Testis (tissue), 2 donors: ENCODE measurements at regions not wholly inside any gene's neighbourhood (a gene's known extent, or its start where the extent isn't known, plus 50 kb on each side); places are given as distances from the start of the nearest gene placed in this dataset.
A peak's percentile ranks its signal among the peaks of the same experiment; 100 is the strongest.

ENCODE experiments used
- DNase-seq: peaks from one replicate; pipeline ENCODE4 v3.0.0-alpha.2; 2019
- H3K27ac ChIP-seq, 2 donors: fragments of 200-600 bp; sonication (generic); one replicate each; pipeline ENCODE4 v1.5.1; 2019
- H3K27me3 ChIP-seq: fragments of 200-600 bp; sonication (generic); one replicate; pipeline ENCODE4 v1.5.1; 2019
- H3K36me3 ChIP-seq: fragments of 200-600 bp; sonication (generic); one replicate; pipeline ENCODE4 v1.5.1; 2017; ENCODE audit warnings: low read depth; ENCODE audit errors: missing control alignments
- H3K4me1 ChIP-seq: fragments of 200-600 bp; sonication (generic); one replicate; pipeline ENCODE4 v1.5.1; 2019
- H3K4me3 ChIP-seq, 2 donors: fragments of 200-600 bp; sonication (generic); one replicate each; pipeline ENCODE4 v1.5.1; 2017 to 2019
- H3K9me3 ChIP-seq: fragments of 200-600 bp; sonication (generic); one replicate; pipeline ENCODE4 v1.5.1; 2017
- POLR2A ChIP-seq: fragments of 450-650 bp; IDR thresholded peaks from one replicate; pipeline ENCODE4 v1.6.1; 2017; ENCODE audit warnings: antibody characterized with exemption, mild to moderate bottlenecking, moderate library complexity
- WGBS, 2 donors: methylation state at CpG; one replicate each; pipeline ENCODE4 v1.1.5; 2018; 5-methylcytosine and 5-hydroxymethylcytosine counted together
- intact Hi-C: fragments of 100-400 bp; cut with DNase I; formaldehyde crosslinking; loops from one replicate; pipeline ENCODE4 v1.15.1; 2023; ENCODE audit warnings: low total_unique reads
- TF ChIP-seq, protein P1 (sequence below), 3 experiments: fragments of 450-650 bp in 2 of 3; fragments of 200-600 bp in 1 of 3; sonication (generic) in 1 of 3; IDR thresholded peaks; one replicate each; pipeline ENCODE4 v1.5.1; 2016 to 2019; ENCODE audit warnings: antibody characterized with exemption in 3 of 3, mild to moderate bottlenecking in 2 of 3, moderate library complexity in 1 of 3

DNA sequence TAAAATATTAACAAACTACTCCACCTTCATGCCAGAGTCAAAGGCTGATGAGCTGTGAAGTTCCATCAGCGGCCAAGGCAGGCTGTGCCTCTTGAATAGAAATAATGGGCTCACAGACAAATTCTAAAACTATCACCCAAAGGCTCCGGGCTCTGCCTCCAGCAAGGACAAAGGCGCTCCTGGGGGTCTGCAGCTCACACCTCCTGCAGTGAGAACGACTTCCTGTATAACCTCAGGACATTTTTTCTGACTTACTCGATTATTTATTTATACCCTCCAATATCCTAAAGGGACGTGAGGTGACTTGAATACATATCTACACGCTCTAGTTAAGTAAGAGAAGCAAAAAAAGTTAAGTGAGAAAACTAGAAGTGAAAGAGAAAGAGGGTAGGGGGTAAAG, 500.7 kb downstream of the CCSER2 start:
- Histone ChIP-seq H3K9me3 (no peaks in the 10 kb centered on the region), H3K4me1 (no peaks in the 10 kb centered on the region), H3K27ac (no peak overlapping the region), H3K36me3 (no peaks in the 10 kb centered on the region), H3K4me3 (no peak overlapping the region), H3K27me3 (no peaks in the 10 kb centered on the region)
- intact Hi-C loops = no loop called here
- DNase-seq = no peak
- WGBS, 2 donors = 78 to 84% methylated on average over 7 of the region's 7 CpGs
- TF ChIP-seq POLR2A = no peak
- TF ChIP-seq, protein P1, sequence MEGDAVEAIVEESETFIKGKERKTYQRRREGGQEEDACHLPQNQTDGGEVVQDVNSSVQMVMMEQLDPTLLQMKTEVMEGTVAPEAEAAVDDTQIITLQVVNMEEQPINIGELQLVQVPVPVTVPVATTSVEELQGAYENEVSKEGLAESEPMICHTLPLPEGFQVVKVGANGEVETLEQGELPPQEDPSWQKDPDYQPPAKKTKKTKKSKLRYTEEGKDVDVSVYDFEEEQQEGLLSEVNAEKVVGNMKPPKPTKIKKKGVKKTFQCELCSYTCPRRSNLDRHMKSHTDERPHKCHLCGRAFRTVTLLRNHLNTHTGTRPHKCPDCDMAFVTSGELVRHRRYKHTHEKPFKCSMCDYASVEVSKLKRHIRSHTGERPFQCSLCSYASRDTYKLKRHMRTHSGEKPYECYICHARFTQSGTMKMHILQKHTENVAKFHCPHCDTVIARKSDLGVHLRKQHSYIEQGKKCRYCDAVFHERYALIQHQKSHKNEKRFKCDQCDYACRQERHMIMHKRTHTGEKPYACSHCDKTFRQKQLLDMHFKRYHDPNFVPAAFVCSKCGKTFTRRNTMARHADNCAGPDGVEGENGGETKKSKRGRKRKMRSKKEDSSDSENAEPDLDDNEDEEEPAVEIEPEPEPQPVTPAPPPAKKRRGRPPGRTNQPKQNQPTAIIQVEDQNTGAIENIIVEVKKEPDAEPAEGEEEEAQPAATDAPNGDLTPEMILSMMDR (IDR thresholded peaks at IDR 0.05) = no peak

DNA sequence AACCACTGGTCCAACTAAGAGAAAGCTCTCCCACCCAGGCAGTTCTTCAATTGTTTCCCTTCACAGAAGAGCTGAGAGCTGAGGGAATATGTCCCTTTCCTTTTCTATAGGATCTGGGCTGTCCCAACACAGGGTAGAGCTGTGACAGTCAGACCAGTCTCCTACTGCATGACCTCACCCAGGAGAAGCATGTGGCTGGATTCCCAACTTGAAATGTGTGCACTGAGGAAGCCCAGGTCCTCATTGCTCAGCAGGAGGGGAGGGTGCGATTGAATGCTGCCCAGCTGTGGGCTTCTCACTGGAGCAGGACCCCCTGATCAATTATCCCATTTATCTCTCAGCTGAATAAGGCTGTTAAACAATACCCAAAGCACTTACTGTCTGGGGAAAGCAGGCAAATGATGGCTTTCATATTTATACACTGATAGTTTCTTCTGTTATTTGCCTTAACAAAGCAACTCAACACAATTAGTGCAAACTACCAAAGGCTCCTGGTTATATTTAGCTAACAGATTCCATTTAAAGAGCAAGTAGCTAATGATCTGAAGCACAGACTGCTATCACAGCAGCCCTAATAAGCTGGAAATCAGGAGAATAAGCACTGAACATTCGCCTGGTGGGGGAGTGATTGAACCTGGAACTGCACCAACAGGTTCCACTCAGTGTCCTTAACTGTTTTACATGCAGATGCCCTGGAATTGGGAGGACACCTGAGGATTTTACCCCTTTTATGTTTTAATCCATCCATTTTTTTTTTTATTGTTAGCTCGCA, 508.8 kb downstream of the CCSER2 start:
- TF ChIP-seq POLR2A = no peak
- TF ChIP-seq, protein P1 (IDR thresholded peaks at IDR 0.05) = no peak
- Histone ChIP-seq H3K4me1 (no peaks in the 10 kb centered on the region), H3K27ac (no peak overlapping the region), H3K36me3 (no peaks in the 10 kb centered on the region), H3K27me3 (no peaks in the 10 kb centered on the region), H3K9me3 (no peaks in the 10 kb centered on the region), H3K4me3 (no peak overlapping the region)
- intact Hi-C loops = no loop called here
- 82 to 85% methylated on average over 3 of the region's 3 CpGs for WGBS, 2 donors
- no peak for DNase-seq

DNA sequence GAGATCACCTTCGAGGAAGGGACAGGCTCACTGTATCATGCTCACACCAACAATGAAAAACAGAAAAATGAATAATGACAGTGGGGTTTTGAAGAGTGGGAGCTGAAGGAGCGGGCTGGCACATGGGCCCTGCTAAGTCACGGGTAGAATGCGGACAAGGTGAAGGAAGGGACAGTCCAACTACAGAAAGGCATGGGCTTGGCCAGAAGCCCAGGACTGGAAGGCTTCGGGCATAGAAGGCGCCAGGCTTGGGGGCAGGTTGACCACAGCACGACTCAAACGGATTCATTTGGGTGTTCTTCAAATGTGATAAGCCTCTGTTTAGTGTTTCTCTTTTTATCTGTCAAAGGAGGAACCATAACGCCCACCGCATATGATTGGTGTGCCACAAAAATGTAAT, 509.5 kb downstream of the CCSER2 start:
- Histone ChIP-seq H3K4me3 (no peak overlapping the region), H3K36me3 (no peaks in the 10 kb centered on the region), H3K4me1 (no peaks in the 10 kb centered on the region), H3K27ac (no peak overlapping the region), H3K27me3 (no peaks in the 10 kb centered on the region), H3K9me3 (no peaks in the 10 kb centered on the region)
- TF ChIP-seq, protein P1 (IDR thresholded peaks at IDR 0.05) = no peak
- no peak for TF ChIP-seq POLR2A
- DNase-seq = peak; percentile 61
- 66 to 70% methylated on average over 10 of the region's 10 CpGs for WGBS, 2 donors
- intact Hi-C loops = no loop called here

DNA sequence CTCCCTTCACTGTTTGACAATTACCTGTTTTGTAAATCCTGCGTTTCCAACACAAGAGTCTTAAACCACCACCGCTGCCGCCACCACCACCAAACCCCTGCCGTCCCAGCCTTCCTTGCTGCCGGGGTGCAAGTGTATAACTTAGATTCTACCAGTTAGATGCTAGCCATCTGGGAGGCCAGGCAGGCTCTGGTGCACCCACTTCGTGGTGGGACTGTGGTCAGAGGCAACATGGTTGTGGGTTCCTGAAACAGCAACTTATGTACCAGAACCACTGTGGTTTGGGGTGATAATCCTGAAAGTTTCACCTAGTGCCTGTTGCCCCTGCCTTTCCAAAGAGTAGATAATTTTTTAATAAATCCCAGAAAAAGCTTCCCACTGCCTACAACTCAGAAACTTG, 510.5 kb downstream of the CCSER2 start:
- 94 to 100% methylated on average over 6 of the region's 6 CpGs for WGBS, 2 donors

More for the DNA sequence above, 510.5 kb downstream of the CCSER2 start:
- H3K27ac ChIP-seq = no peak overlapping the region
- TF ChIP-seq, protein P1 (IDR thresholded peaks at IDR 0.05) = no peak
- no peak for TF ChIP-seq POLR2A
- H3K4me3 ChIP-seq = no peak overlapping the region
- no peaks in the 10 kb centered on the region for H3K4me1 ChIP-seq
- H3K36me3 ChIP-seq = no peaks in the 10 kb centered on the region
- DNase-seq = no peak
- H3K9me3 ChIP-seq = no peaks in the 10 kb centered on the region
- H3K27me3 ChIP-seq = no peaks in the 10 kb centered on the region
- intact Hi-C loops = no loop called here
